DOHH2 (cell line): ENCODE measurements at regions not wholly inside any gene's neighbourhood (a gene's known extent, or its start where the extent isn't known, plus 50 kb on each side); places are given as distances from the start of the nearest gene placed in this dataset.

Experiments used
- H3F3A ChIP-seq: fragments of 200-600 bp; sonication (generic), shearing (Covaris generic); 2 replicates; pipeline ENCODE4 v1.6.0; 2016; ENCODE audit warnings: antibody characterized with exemption, mild to moderate bottlenecking; ENCODE audit not compliant: control insufficient read depth, insufficient read depth
- H3K27ac ChIP-seq: fragments of 200-600 bp; sonication (generic); 2 replicates; pipeline ENCODE4 v1.5.1; 2014; ENCODE audit warnings: low read depth, mild to moderate bottlenecking, low read length, moderate library complexity
- H3K27me3 ChIP-seq: fragments of 200-600 bp; sonication (generic); 2 replicates; pipeline ENCODE4 v1.6.1; 2014; ENCODE audit warnings: mild to moderate bottlenecking, low read length, mixed read lengths; ENCODE audit not compliant: control insufficient read depth
- H3K36me3 ChIP-seq: fragments of 200-600 bp; sonication (generic); 2 replicates; pipeline ENCODE4 v1.6.1; 2014; ENCODE audit warnings: mild to moderate bottlenecking, low read length, moderate library complexity, mixed read lengths; ENCODE audit not compliant: control insufficient read depth
- H3K4me1 ChIP-seq: fragments of 200-600 bp; sonication (generic); 2 replicates; pipeline ENCODE4 v1.6.1; 2014; ENCODE audit warnings: mild to moderate bottlenecking, low read length, mixed read lengths; ENCODE audit not compliant: control insufficient read depth
- H3K4me2 ChIP-seq: fragments of 200-600 bp; sonication (generic); 2 replicates; pipeline ENCODE4 v1.6.0; 2014; ENCODE audit warnings: mild to moderate bottlenecking, low read length, moderate library complexity
- H3K4me3 ChIP-seq: fragments of 200-600 bp; sonication (generic); 2 replicates; pipeline ENCODE4 v1.5.1; 2014; ENCODE audit warnings: mild to moderate bottlenecking, low read length, mixed read lengths
- H3K79me2 ChIP-seq: fragments of 200-600 bp; sonication (generic); 2 replicates; pipeline ENCODE4 v1.6.1; 2014; ENCODE audit warnings: mild to moderate bottlenecking, low read length, mixed read lengths; ENCODE audit not compliant: control insufficient read depth
- H3K9me2 ChIP-seq: fragments of 200-600 bp; sonication (generic); replicated peaks from 2 replicates; pipeline ENCODE4 v1.6.1; 2014; ENCODE audit warnings: mild to moderate bottlenecking, low read length, mixed read lengths; ENCODE audit not compliant: control insufficient read depth
- H3K9me3 ChIP-seq: fragments of 200-600 bp; sonication (generic); 2 replicates; pipeline ENCODE4 v1.6.1; 2014; ENCODE audit warnings: antibody characterized with exemption, low read length, mixed read lengths; ENCODE audit not compliant: control insufficient read depth, insufficient read depth
- H4K20me1 ChIP-seq: fragments of 200-600 bp; sonication (generic); 2 replicates; pipeline ENCODE4 v1.6.0; 2014; ENCODE audit warnings: low read depth, mild to moderate bottlenecking, antibody characterized with exemption, low read length, moderate library complexity; ENCODE audit not compliant: control insufficient read depth, insufficient read depth
- EZH2phosphoT487 ChIP-seq: fragments of 200-600 bp; sonication (generic); IDR thresholded peaks from 2 replicates; pipeline ENCODE4 v1.6.1; 2017; ENCODE audit warnings: borderline replicate concordance, mild to moderate bottlenecking, antibody characterized with exemption, low read length, moderate library complexity, mixed read lengths
- TF ChIP-seq, protein P1 (sequence below): fragments of 200-600 bp; sonication (generic); IDR thresholded peaks from one replicate; pipeline ENCODE4 v1.5.1; 2014; ENCODE audit warnings: antibody characterized with exemption, mild to moderate bottlenecking, low read depth, low read length; ENCODE audit not compliant: poor library complexity, severe bottlenecking

DNA sequence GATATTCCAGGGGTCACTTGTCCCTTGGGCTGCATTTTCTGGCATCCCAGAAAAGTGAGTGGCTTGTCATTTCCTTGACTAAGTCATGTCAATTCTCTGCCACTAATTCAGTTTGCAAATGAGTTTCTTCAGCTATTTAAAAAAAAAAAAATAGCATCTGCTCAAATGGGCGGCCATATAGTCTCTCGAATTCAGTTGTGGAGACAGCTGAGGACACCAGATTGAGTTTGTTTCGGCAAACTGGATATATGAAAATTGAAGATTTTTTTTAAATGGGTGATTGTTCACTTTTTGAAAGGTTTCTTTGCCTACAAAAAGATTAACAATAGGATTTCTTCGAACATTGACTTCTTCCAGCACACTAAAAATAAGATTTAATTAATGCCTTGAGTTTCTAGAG is 96.3 kb upstream of the TIAM2 start:
- H3K36me3 ChIP-seq = no peaks in the 10 kb centered on the region
- H3K9me3 ChIP-seq = no peaks in the 10 kb centered on the region
- no peaks in the 10 kb centered on the region for H3F3A ChIP-seq
- H3K27ac ChIP-seq = no peak overlapping the region
- H3K4me1 ChIP-seq = no peaks in the 10 kb centered on the region
- H3K27me3 ChIP-seq = no peaks in the 10 kb centered on the region
- H4K20me1 ChIP-seq = no peaks in the 10 kb centered on the region
- H3K79me2 ChIP-seq = no peaks in the 10 kb centered on the region
- H3K4me3 ChIP-seq = no peak overlapping the region
- no peak for TF ChIP-seq EZH2phosphoT487
- TF ChIP-seq, protein P1, sequence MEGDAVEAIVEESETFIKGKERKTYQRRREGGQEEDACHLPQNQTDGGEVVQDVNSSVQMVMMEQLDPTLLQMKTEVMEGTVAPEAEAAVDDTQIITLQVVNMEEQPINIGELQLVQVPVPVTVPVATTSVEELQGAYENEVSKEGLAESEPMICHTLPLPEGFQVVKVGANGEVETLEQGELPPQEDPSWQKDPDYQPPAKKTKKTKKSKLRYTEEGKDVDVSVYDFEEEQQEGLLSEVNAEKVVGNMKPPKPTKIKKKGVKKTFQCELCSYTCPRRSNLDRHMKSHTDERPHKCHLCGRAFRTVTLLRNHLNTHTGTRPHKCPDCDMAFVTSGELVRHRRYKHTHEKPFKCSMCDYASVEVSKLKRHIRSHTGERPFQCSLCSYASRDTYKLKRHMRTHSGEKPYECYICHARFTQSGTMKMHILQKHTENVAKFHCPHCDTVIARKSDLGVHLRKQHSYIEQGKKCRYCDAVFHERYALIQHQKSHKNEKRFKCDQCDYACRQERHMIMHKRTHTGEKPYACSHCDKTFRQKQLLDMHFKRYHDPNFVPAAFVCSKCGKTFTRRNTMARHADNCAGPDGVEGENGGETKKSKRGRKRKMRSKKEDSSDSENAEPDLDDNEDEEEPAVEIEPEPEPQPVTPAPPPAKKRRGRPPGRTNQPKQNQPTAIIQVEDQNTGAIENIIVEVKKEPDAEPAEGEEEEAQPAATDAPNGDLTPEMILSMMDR = no peak
- no peak overlapping the region for H3K4me2 ChIP-seq
- H3K9me2 ChIP-seq = no peaks in the 10 kb centered on the region

DNA sequence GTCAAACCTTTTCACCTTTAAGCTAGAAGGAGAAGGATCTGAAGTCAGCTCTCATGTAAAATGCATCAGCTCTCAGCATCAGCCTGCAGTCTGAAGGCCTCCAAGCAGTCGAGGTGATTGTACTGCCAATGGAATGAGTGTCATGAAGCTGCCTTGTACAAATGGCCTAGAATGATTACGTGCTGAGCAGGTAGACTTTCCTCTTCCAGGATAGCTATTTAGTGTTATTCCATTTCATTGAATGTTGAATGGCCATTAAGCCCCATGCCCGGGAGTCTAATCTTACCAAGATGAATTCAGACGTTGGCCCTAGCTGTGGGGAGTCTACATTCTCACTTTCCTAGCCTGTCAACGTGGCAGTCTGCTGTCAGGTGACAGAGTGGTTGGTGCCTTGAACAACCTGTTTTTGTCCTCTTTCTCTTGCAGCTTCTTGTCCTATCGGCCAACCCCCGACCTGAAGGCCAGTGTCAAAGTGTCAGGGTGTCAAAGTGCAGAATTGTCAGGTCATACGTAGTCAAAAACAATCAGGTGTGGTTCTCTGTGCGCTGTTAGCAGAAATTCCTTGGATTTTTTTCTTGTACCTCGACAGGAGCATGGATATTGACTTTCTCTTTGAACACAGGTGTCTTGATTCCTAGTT is 95.2 kb upstream of the TIAM2 start:
- no peaks in the 10 kb centered on the region for H3K9me2 ChIP-seq
- H3F3A ChIP-seq = no peaks in the 10 kb centered on the region
- H3K9me3 ChIP-seq = no peaks in the 10 kb centered on the region
- H3K4me2 ChIP-seq = no peak overlapping the region
- H3K27me3 ChIP-seq = no peaks in the 10 kb centered on the region
- H3K27ac ChIP-seq = no peak overlapping the region
- TF ChIP-seq, protein P1 = no peak
- TF ChIP-seq EZH2phosphoT487 = no peak
- H3K4me1 ChIP-seq = no peaks in the 10 kb centered on the region
- H3K36me3 ChIP-seq = no peaks in the 10 kb centered on the region
- H3K79me2 ChIP-seq = no peaks in the 10 kb centered on the region
- no peak overlapping the region for H3K4me3 ChIP-seq
- no peaks in the 10 kb centered on the region for H4K20me1 ChIP-seq

DNA sequence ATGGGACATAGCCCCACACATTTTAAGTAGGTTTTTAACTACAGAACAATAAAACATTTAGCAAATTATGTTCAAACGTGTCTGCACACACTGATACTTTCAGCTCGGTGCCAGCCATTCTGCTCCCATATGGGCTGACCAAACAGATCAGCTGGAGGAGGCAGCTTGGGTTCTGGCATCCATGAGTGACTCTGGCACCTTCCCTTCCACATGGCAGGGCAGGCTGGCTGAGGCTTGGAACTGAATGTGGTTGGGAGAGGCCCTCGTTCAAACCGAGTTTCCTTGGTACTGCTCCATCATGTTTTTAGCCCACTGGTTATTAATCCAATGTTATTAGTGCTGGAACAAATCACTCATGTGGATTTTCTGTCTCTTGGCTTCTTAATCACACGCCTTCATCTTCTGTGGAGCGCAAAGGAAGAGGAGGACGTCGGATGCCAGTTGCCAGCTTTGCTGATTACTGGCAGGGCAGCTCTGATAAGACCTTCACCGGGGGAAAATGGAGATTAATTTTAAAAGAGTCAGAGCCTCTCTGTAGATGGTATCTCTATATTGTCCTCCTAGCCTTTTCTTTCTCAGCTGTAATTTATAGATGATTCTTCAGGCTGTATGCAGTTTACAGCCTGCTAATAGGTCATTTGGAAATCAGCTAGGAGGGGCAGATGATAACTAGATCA is 93.1 kb upstream of the TIAM2 start:
- no peak overlapping the region for H3K4me3 ChIP-seq

More for the DNA sequence above, 93.1 kb upstream of the TIAM2 start:
- Histone ChIP-seq H3K27ac (no peak overlapping the region), H3K9me2 (no peaks in the 10 kb centered on the region), H3K79me2 (no peaks in the 10 kb centered on the region), H3K27me3 (no peaks in the 10 kb centered on the region), H3K9me3 (no peaks in the 10 kb centered on the region), H4K20me1 (no peaks in the 10 kb centered on the region), H3K4me1 (no peaks in the 10 kb centered on the region), H3K36me3 (no peaks in the 10 kb centered on the region), H3F3A (no peaks in the 10 kb centered on the region), H3K4me2 (no peak overlapping the region)
- TF ChIP-seq, protein P1 = no peak
- no peak for TF ChIP-seq EZH2phosphoT487
